Lung (tissue), 11 donors: ENCODE measurements at regions not wholly inside any gene's neighbourhood (a gene's known extent, or its start where the extent isn't known, plus 50 kb on each side); places are given as distances from the start of the nearest gene placed in this dataset.
A peak's percentile ranks its signal among the peaks of the same experiment; 100 is the strongest.

ENCODE experiments used
- ATAC-seq: fragments of 200-7000 bp; cut with Tn5 transposase; one replicate; pipeline ENCODE4 v1.9.1; 2020; ENCODE audit warnings: moderate number of reproducible peaks; ENCODE audit not compliant: insufficient read depth, low FRiP score
- DNase-seq, 3 donors: peaks; one replicate each; pipeline ENCODE4 v3.0.0-alpha.2; 2013 to 2017
- H3K27ac ChIP-seq, 2 donors: one replicate each; pipeline ENCODE4 v1.5.1; 2013; ENCODE audit warnings: mild to moderate bottlenecking in 2 of 2, moderate library complexity in 2 of 2, control low read depth in 1 of 2, inconsistent platforms in 1 of 2, low read depth in 1 of 2, low read length in 1 of 2
- H3K27me3 ChIP-seq, 3 donors: one replicate each; pipeline ENCODE4 v1.5.1; 2013; ENCODE audit warnings: low read length in 2 of 3; ENCODE audit not compliant: control insufficient read depth in 3 of 3, insufficient read depth in 3 of 3
- H3K36me3 ChIP-seq, 4 donors: one replicate each; pipeline ENCODE4 v1.5.1; 2013; ENCODE audit warnings: low read length in 4 of 4, mild to moderate bottlenecking in 1 of 4, moderate library complexity in 1 of 4; ENCODE audit not compliant: control insufficient read depth in 4 of 4, insufficient read depth in 4 of 4
- H3K4me1 ChIP-seq, 5 donors: one replicate each; pipeline ENCODE4 v1.5.1; 2013; ENCODE audit warnings: low read length in 5 of 5, mild to moderate bottlenecking in 2 of 5, moderate library complexity in 1 of 5; ENCODE audit not compliant: control insufficient read depth in 5 of 5, insufficient read depth in 5 of 5
- H3K4me3 ChIP-seq: one replicate; pipeline ENCODE4 v1.5.1; 2013; ENCODE audit warnings: mild to moderate bottlenecking, control low read depth, moderate library complexity
- H3K9ac ChIP-seq, 2 donors: one replicate each; pipeline ENCODE4 v1.5.1; 2013; ENCODE audit warnings: low read length in 2 of 2, control low read depth in 1 of 2; ENCODE audit not compliant: insufficient read depth in 1 of 2
- H3K9me3 ChIP-seq, 4 donors: one replicate each; pipeline ENCODE4 v1.5.1; 2013; ENCODE audit warnings: low read length in 3 of 4, mild to moderate bottlenecking in 1 of 4, moderate library complexity in 1 of 4; ENCODE audit not compliant: control insufficient read depth in 4 of 4, insufficient read depth in 3 of 4
- CTCF ChIP-seq: IDR thresholded peaks from 2 replicates; pipeline ENCODE4 v1.5.1; 2012; ENCODE audit warnings: mild to moderate bottlenecking; ENCODE audit errors: control extremely low read depth, extremely low read depth
- WGBS, 2 donors: extraction: QIAGEN DNeasy Blood & Tissue Kit; methylation state at CpG; one replicate each; pipeline ENCODE4 v1.1.7; 2013; 5-methylcytosine and 5-hydroxymethylcytosine counted together
- donor health status: control.
- donor health status: control.
- donor health status: Bipolar disorder and iron deficiency.
- donor health status: healthy.
- donor health status: DM: yes; HTN: yes; CAD: no.

- TF ChIP-seq CTCF: no peak
- WGBS, 2 donors: 73 to 79% methylated on average over 5 of the region's 5 CpGs
- Histone ChIP-seq H3K27ac (no peak overlapping the region), H3K4me1 (peaks cover 0 to 11% (median 0%) of the 10 kb centered on the region in 5 donors), H3K9me3 (no peaks in the 10 kb centered on the region), H3K36me3 (no peaks in the 10 kb centered on the region), H3K27me3 (no peaks in the 10 kb centered on the region), H3K9ac (no peak overlapping the region), H3K4me3 (no peak overlapping the region)
- no peak for ATAC-seq
- DNase-seq: peak in 2 of 3 donors; percentile 14 to 24
These were observed 172.5 kb downstream of the HS3ST3A1 start for GRCh38 chr17:13429201-13429600.

GRCh38 chr17:13428611-13429042, 173.1 kb downstream of the HS3ST3A1 start:
- TF ChIP-seq CTCF: no peak
- H3K9ac ChIP-seq: no peak overlapping the region
- no peaks in the 10 kb centered on the region for H3K9me3 ChIP-seq
- no peak for DNase-seq
- H3K36me3 ChIP-seq: no peaks in the 10 kb centered on the region
- H3K27ac ChIP-seq: no peak overlapping the region
- 81% methylated on average over 2 of the region's 2 CpGs for WGBS, 2 donors
- H3K27me3 ChIP-seq: no peaks in the 10 kb centered on the region
- no peak for ATAC-seq
- H3K4me3 ChIP-seq: no peak overlapping the region
- H3K4me1 ChIP-seq: peaks cover 0 to 11% (median 0%) of the 10 kb centered on the region in 5 donors

GRCh38 chr17:13426991-13427390, 174.7 kb downstream of the HS3ST3A1 start:
- Histone ChIP-seq H3K27ac (no peak overlapping the region), H3K27me3 (no peaks in the 10 kb centered on the region), H3K4me1 (peaks cover 0 to 11% (median 0%) of the 10 kb centered on the region in 5 donors), H3K9me3 (no peaks in the 10 kb centered on the region), H3K36me3 (no peaks in the 10 kb centered on the region), H3K9ac (no peak overlapping the region), H3K4me3 (no peak overlapping the region)
- DNase-seq (no peak), ATAC-seq (no peak)
- no peak for TF ChIP-seq CTCF

- Histone ChIP-seq H3K36me3 (no peaks in the 10 kb centered on the region), H3K9ac (no peak overlapping the region), H3K4me3 (no peak overlapping the region), H3K27ac (no peak overlapping the region), H3K27me3 (no peaks in the 10 kb centered on the region), H3K9me3 (no peaks in the 10 kb centered on the region), H3K4me1 (peaks cover 0 to 11% (median 2%) of the 10 kb centered on the region in 5 donors)
- DNase-seq (no peak), ATAC-seq (no peak)
- 96 to 98% methylated on average over 4 of the region's 4 CpGs for WGBS, 2 donors
- TF ChIP-seq CTCF: no peak
These were observed 176.3 kb downstream of the HS3ST3A1 start for GRCh38 chr17:13425390-13425789.
